ENCODE measurements at regions not wholly inside any gene's neighbourhood (a gene's known extent, or its start where the extent isn't known, plus 50 kb on each side); places are given as distances from the start of the nearest gene placed in this dataset.

DNA sequence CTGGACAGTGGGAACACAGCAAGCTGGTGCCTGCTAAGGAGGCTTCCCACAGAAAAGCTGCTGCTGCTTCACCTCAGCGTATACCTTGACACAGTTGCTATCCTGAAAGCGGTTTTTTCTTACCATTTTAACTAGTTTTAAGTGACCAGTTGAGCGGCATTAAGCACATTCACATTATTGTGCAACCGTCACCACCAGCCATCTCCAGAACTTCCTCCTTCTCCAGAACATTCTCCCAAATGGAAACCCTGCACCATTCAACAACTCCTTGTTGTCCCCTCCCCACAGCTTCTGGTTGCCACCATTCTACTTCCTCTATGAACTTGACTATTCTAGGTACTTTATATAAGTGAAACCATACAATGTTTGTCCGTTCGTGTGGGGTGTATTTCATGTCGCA, 169.9 kb downstream of the SNX10 start:
- TF ChIP-seq, protein P1, sequence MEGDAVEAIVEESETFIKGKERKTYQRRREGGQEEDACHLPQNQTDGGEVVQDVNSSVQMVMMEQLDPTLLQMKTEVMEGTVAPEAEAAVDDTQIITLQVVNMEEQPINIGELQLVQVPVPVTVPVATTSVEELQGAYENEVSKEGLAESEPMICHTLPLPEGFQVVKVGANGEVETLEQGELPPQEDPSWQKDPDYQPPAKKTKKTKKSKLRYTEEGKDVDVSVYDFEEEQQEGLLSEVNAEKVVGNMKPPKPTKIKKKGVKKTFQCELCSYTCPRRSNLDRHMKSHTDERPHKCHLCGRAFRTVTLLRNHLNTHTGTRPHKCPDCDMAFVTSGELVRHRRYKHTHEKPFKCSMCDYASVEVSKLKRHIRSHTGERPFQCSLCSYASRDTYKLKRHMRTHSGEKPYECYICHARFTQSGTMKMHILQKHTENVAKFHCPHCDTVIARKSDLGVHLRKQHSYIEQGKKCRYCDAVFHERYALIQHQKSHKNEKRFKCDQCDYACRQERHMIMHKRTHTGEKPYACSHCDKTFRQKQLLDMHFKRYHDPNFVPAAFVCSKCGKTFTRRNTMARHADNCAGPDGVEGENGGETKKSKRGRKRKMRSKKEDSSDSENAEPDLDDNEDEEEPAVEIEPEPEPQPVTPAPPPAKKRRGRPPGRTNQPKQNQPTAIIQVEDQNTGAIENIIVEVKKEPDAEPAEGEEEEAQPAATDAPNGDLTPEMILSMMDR (IDR thresholded peaks at IDR 0.05; ENCODE audit: poor library complexity) = no peak
- TF ChIP-seq EZH2 (IDR thresholded peaks at IDR 0.05; ENCODE audit: borderline replicate concordance) = no peak

Measured in hepatocyte (in vitro differentiated cells).